GM23248 (cell line): ENCODE measurements at regions not wholly inside any gene's neighbourhood (a gene's known extent, or its start where the extent isn't known, plus 50 kb on each side); places are given as distances from the start of the nearest gene placed in this dataset.

Source experiments
- EZH2 ChIP-seq: fragments of 200-600 bp; sonication (generic); IDR thresholded peaks from 2 replicates; pipeline ENCODE4 v1.6.1; 2018; ENCODE audit warnings: antibody characterized with exemption, mild to moderate bottlenecking; ENCODE audit not compliant: insufficient read depth, poor library complexity, severe bottlenecking
- EZH2phosphoT487 ChIP-seq: fragments of 200-600 bp; sonication (generic); IDR thresholded peaks from 2 replicates; pipeline ENCODE4 v1.6.1; 2018; ENCODE audit warnings: antibody characterized with exemption, moderate library complexity, mild to moderate bottlenecking, low read depth; ENCODE audit not compliant: insufficient read depth

- TF ChIP-seq EZH2 (no peak), EZH2phosphoT487 (no peak)
These were observed 547.2 kb upstream of the DIPK2B start for GRCh38 chrX:45747905-45748304.
